Sigmoid colon (tissue), 6 donors: ENCODE measurements at regions not wholly inside any gene's neighbourhood (a gene's known extent, or its start where the extent isn't known, plus 50 kb on each side); places are given as distances from the start of the nearest gene placed in this dataset.

Experiments used
- DNase-seq: peaks from one replicate; pipeline ENCODE4 v3.0.0-alpha.2; 2019
- H3K27ac ChIP-seq, 4 donors: fragments of 200-600 bp; sonication (generic); one replicate each; pipeline ENCODE4 v1.5.1; 2016 to 2019; ENCODE audit warnings: mild to moderate bottlenecking in 1 of 4
- H3K27me3 ChIP-seq, 3 donors: fragments of 200-600 bp; sonication (generic); one replicate each; pipeline ENCODE4 v1.5.1; 2019; ENCODE audit warnings: mild to moderate bottlenecking in 1 of 3
- H3K36me3 ChIP-seq, 4 donors: fragments of 200-600 bp; sonication (generic); one replicate each; pipeline ENCODE4 v1.5.1; 2016 to 2019
- H3K4me1 ChIP-seq, 4 donors: fragments of 200-600 bp; sonication (generic); one replicate each; pipeline ENCODE4 v1.5.1; 2017 to 2019
- H3K4me3 ChIP-seq, 4 donors: fragments of 200-600 bp; sonication (generic); one replicate each; pipeline ENCODE4 v1.5.1; 2017 to 2019; ENCODE audit warnings: mild to moderate bottlenecking in 2 of 4, moderate library complexity in 1 of 4
- H3K9me3 ChIP-seq, 4 donors: fragments of 200-600 bp in 3 of 4; sonication (generic) in 3 of 4; one replicate each; pipeline versions ENCODE4 v1.5.1 to v1.6.1; 2013 to 2019
- CTCF ChIP-seq, 4 experiments: fragments of 450-650 bp in 3 of 4; fragments of 200-600 bp in 1 of 4; IDR thresholded peaks; one replicate each; pipeline ENCODE4 v1.5.1; 2016 to 2019; ENCODE audit warnings: antibody characterized with exemption in 4 of 4, mild to moderate bottlenecking in 3 of 4, moderate library complexity in 2 of 4
- EP300 ChIP-seq, 4 donors: sonication (generic); formaldehyde crosslinking; IDR thresholded peaks; one replicate each; pipeline ENCODE4 v1.6.1; 2017; ENCODE audit warnings: antibody characterized with exemption in 4 of 4
- POLR2A ChIP-seq, 2 donors: fragments of 450-650 bp; IDR thresholded peaks; one replicate each; pipeline ENCODE4 v1.6.1; 2016; ENCODE audit warnings: antibody characterized with exemption in 2 of 2, mild to moderate bottlenecking in 2 of 2, moderate library complexity in 2 of 2
- POLR2AphosphoS5 ChIP-seq, 4 donors: sonication (generic); formaldehyde crosslinking; IDR thresholded peaks; one replicate each; pipeline ENCODE4 v1.6.1; 2017; ENCODE audit warnings: antibody characterized with exemption in 4 of 4
- WGBS, 2 donors: extraction: QIAGEN DNeasy Blood & Tissue Kit; methylation state at CpG; one replicate each; pipeline ENCODE4 v1.1.7; 2013; 5-methylcytosine and 5-hydroxymethylcytosine counted together
- intact Hi-C: fragments of 100-400 bp; cut with DNase I; formaldehyde crosslinking; loops from one replicate; pipeline ENCODE4 v1.15.1; 2023
- donor health status: healthy with polysubstance abuse.
- donor health status: healthy.

GRCh38 chr10:105468759-105469158 lies 827.7 kb downstream of the SORCS3 start:
- TF ChIP-seq EP300 (IDR thresholded peaks at IDR 0.05) (no peak), POLR2A (IDR thresholded peaks at IDR 0.05) (no peak), POLR2AphosphoS5 (IDR thresholded peaks at IDR 0.05) (no peak), CTCF (IDR thresholded peaks at IDR 0.05) (no peak)
- H3K36me3 ChIP-seq = no peaks in the 10 kb centered on the region
- DNase-seq = no peak
- intact Hi-C loops = no loop called here
- WGBS, 2 donors = 34 to 39% methylated on average over 1 of the region's 1 CpG
- H3K4me3 ChIP-seq = no peak overlapping the region
- no peaks in the 10 kb centered on the region for H3K9me3 ChIP-seq
- H3K27me3 ChIP-seq = no peaks in the 10 kb centered on the region
- H3K4me1 ChIP-seq = peaks cover 0 to 8% (median 0%) of the 10 kb centered on the region in 4 donors
- H3K27ac ChIP-seq = no peak overlapping the region

GRCh38 chr10:105466521-105466920 lies 825.4 kb downstream of the SORCS3 start:
- intact Hi-C loops = no loop called here
- H3K4me3 ChIP-seq = no peak overlapping the region
- TF ChIP-seq EP300 (IDR thresholded peaks at IDR 0.05) = no peak
- TF ChIP-seq CTCF (IDR thresholded peaks at IDR 0.05) = no peak
- no peak for TF ChIP-seq POLR2A (IDR thresholded peaks at IDR 0.05)
- no peak for TF ChIP-seq POLR2AphosphoS5 (IDR thresholded peaks at IDR 0.05)
- DNase-seq = no peak
- H3K9me3 ChIP-seq = peaks cover 0 to 2% (median 0%) of the 10 kb centered on the region in 4 donors
- H3K4me1 ChIP-seq = no peaks in the 10 kb centered on the region
- no peak overlapping the region for H3K27ac ChIP-seq
- WGBS, 2 donors = 92 to 93% methylated on average over 1 of the region's 1 CpG
- H3K27me3 ChIP-seq = no peaks in the 10 kb centered on the region
- no peaks in the 10 kb centered on the region for H3K36me3 ChIP-seq

GRCh38 chr10:105434970-105435369 lies 793.9 kb downstream of the SORCS3 start:
- Histone ChIP-seq H3K36me3 (no peaks in the 10 kb centered on the region), H3K9me3 (no peaks in the 10 kb centered on the region), H3K4me3 (no peak overlapping the region), H3K27ac (no peak overlapping the region), H3K27me3 (no peaks in the 10 kb centered on the region), H3K4me1 (no peaks in the 10 kb centered on the region)
- WGBS, 2 donors = 86 to 90% methylated on average over 1 of the region's 1 CpG
- intact Hi-C loops = no loop called here
- no peak for DNase-seq
- no peak for TF ChIP-seq POLR2A (IDR thresholded peaks at IDR 0.05)
- TF ChIP-seq POLR2AphosphoS5 (IDR thresholded peaks at IDR 0.05) = no peak
- no peak for TF ChIP-seq EP300 (IDR thresholded peaks at IDR 0.05)

- intact Hi-C loops = no loop called here
- H3K27ac ChIP-seq = no peak overlapping the region
- TF ChIP-seq POLR2AphosphoS5 (IDR thresholded peaks at IDR 0.05) (no peak), EP300 (IDR thresholded peaks at IDR 0.05) (no peak), POLR2A (IDR thresholded peaks at IDR 0.05) (no peak)
- no peak overlapping the region for H3K4me3 ChIP-seq
- H3K9me3 ChIP-seq = peaks cover 0 to 3% (median under 1%) of the 10 kb centered on the region in 4 donors
- no peaks in the 10 kb centered on the region for H3K36me3 ChIP-seq
- no peaks in the 10 kb centered on the region for H3K4me1 ChIP-seq
- WGBS, 2 donors = 22 to 71% methylated on average over 4 of the region's 4 CpGs
- no peak for DNase-seq
- H3K27me3 ChIP-seq = no peaks in the 10 kb centered on the region
Measured at GRCh38 chr10:105413997-105414396, 772.9 kb downstream of the SORCS3 start.

- DNase-seq = no peak
- H3K36me3 ChIP-seq = no peaks in the 10 kb centered on the region
- H3K9me3 ChIP-seq = peaks cover 0 to 2% (median 0%) of the 10 kb centered on the region in 4 donors
- H3K4me3 ChIP-seq = no peak overlapping the region
- no peak for TF ChIP-seq CTCF (IDR thresholded peaks at IDR 0.05)
- TF ChIP-seq EP300 (IDR thresholded peaks at IDR 0.05) = no peak
- no peak for TF ChIP-seq POLR2AphosphoS5 (IDR thresholded peaks at IDR 0.05)
- no peak for TF ChIP-seq POLR2A (IDR thresholded peaks at IDR 0.05)
- intact Hi-C loops = no loop called here
- no peaks in the 10 kb centered on the region for H3K27me3 ChIP-seq
- H3K4me1 ChIP-seq = no peaks in the 10 kb centered on the region
- no peak overlapping the region for H3K27ac ChIP-seq
- whole genome bisulfite sequencing, 2 donors = 74 to 75% methylated on average over 1 of the region's 1 CpG
Measured at GRCh38 chr10:105409370-105409769, 768.3 kb downstream of the SORCS3 start.

GRCh38 chr10:105406488-105406887 lies 765.4 kb downstream of the SORCS3 start:
- TF ChIP-seq POLR2A (IDR thresholded peaks at IDR 0.05) (no peak), CTCF (IDR thresholded peaks at IDR 0.05) (no peak), EP300 (IDR thresholded peaks at IDR 0.05) (no peak), POLR2AphosphoS5 (IDR thresholded peaks at IDR 0.05) (no peak)
- Histone ChIP-seq H3K9me3 (peaks cover 0 to 3% (median under 1%) of the 10 kb centered on the region in 4 donors), H3K27ac (no peak overlapping the region), H3K36me3 (no peaks in the 10 kb centered on the region), H3K4me3 (no peak overlapping the region), H3K4me1 (no peaks in the 10 kb centered on the region), H3K27me3 (no peaks in the 10 kb centered on the region)
- whole genome bisulfite sequencing, 2 donors = 83 to 85% methylated on average over 2 of the region's 2 CpGs
- intact Hi-C loops = no loop called here
- DNase-seq = no peak
